Esophagus (tissue), 2 donors: ENCODE measurements at regions not wholly inside any gene's neighbourhood (a gene's known extent, or its start where the extent isn't known, plus 50 kb on each side); places are given as distances from the start of the nearest gene placed in this dataset.

Experiments
- H3K27ac ChIP-seq, 2 donors: one replicate each; pipeline ENCODE4 v1.5.1; 2013; ENCODE audit warnings: low read depth in 2 of 2, mild to moderate bottlenecking in 2 of 2, inconsistent platforms in 1 of 2, low read length in 1 of 2, moderate library complexity in 1 of 2
- H3K27me3 ChIP-seq, 2 donors: one replicate each; pipeline ENCODE4 v1.6.1; 2013; ENCODE audit warnings: low read length in 2 of 2, control low read depth in 1 of 2, mild to moderate bottlenecking in 1 of 2; ENCODE audit not compliant: insufficient read depth in 2 of 2, control insufficient read depth in 1 of 2
- H3K36me3 ChIP-seq, 2 donors: one replicate each; pipeline ENCODE4 v1.6.1; 2013; ENCODE audit warnings: low read length in 1 of 2; ENCODE audit not compliant: control insufficient read depth in 2 of 2, insufficient read depth in 2 of 2
- H3K4me1 ChIP-seq, 2 donors: one replicate each; pipeline ENCODE4 v1.6.1; 2013; ENCODE audit warnings: low read length in 1 of 2; ENCODE audit not compliant: control insufficient read depth in 2 of 2, insufficient read depth in 2 of 2
- H3K4me3 ChIP-seq, 2 donors: one replicate each; pipeline ENCODE4 v1.5.1; 2013; ENCODE audit warnings: low read length in 2 of 2, mild to moderate bottlenecking in 2 of 2, low read depth in 1 of 2, moderate library complexity in 1 of 2
- H3K9me3 ChIP-seq, 2 donors: one replicate each; pipeline ENCODE4 v1.6.1; 2013; ENCODE audit warnings: mild to moderate bottlenecking in 2 of 2, low read depth in 1 of 2, low read length in 1 of 2, moderate library complexity in 1 of 2; ENCODE audit not compliant: control insufficient read depth in 2 of 2, insufficient read depth in 1 of 2
- WGBS, 2 donors: extraction: QIAGEN DNeasy Blood & Tissue Kit; methylation state at CpG; one replicate each; pipeline ENCODE4 v1.1.7; 2013; 5-methylcytosine and 5-hydroxymethylcytosine counted together
- donor health status: healthy with polysubstance abuse.
- donor health status: Bipolar disorder and iron deficiency.

- no peak overlapping the region for H3K4me3 ChIP-seq
- no peaks in the 10 kb centered on the region for H3K4me1 ChIP-seq
- H3K9me3 ChIP-seq, result no peaks in the 10 kb centered on the region
- 73 to 78% methylated on average over 1 of the region's 1 CpG for WGBS, 2 donors
- H3K27ac ChIP-seq, result no peak overlapping the region
- H3K27me3 ChIP-seq, result no peaks in the 10 kb centered on the region
- no peaks in the 10 kb centered on the region for H3K36me3 ChIP-seq
Measured at GRCh38 chr2:147500819-147501395, 343.9 kb upstream of the ACVR2A start.

GRCh38 chr2:147500229-147500628 lies 344.6 kb upstream of the ACVR2A start:
- Histone ChIP-seq H3K27me3 (no peaks in the 10 kb centered on the region), H3K36me3 (no peaks in the 10 kb centered on the region), H3K4me1 (no peaks in the 10 kb centered on the region), H3K27ac (no peak overlapping the region), H3K9me3 (no peaks in the 10 kb centered on the region), H3K4me3 (no peak overlapping the region)
- 70 to 78% methylated on average over 3 of the region's 3 CpGs for WGBS, 2 donors

- Histone ChIP-seq H3K27me3 (no peaks in the 10 kb centered on the region), H3K27ac (no peak overlapping the region), H3K36me3 (no peaks in the 10 kb centered on the region), H3K4me1 (no peaks in the 10 kb centered on the region), H3K9me3 (no peaks in the 10 kb centered on the region), H3K4me3 (no peak overlapping the region)
- 75 to 79% methylated on average over 2 of the region's 2 CpGs for WGBS, 2 donors
Measured at GRCh38 chr2:147499785-147500184, 345.0 kb upstream of the ACVR2A start.

GRCh38 chr2:147495734-147496133 lies 349.1 kb upstream of the ACVR2A start:
- Histone ChIP-seq H3K27me3 (no peaks in the 10 kb centered on the region), H3K4me1 (no peaks in the 10 kb centered on the region), H3K27ac (no peak overlapping the region), H3K4me3 (no peak overlapping the region), H3K9me3 (no peaks in the 10 kb centered on the region), H3K36me3 (no peaks in the 10 kb centered on the region)
- 94% methylated on average over 5 of the region's 5 CpGs for WGBS, 2 donors

GRCh38 chr2:147492471-147492870 lies 352.4 kb upstream of the ACVR2A start:
- no peaks in the 10 kb centered on the region for H3K4me1 ChIP-seq
- WGBS, 2 donors, result 76 to 81% methylated on average over 2 of the region's 2 CpGs
- H3K9me3 ChIP-seq, result no peaks in the 10 kb centered on the region
- no peaks in the 10 kb centered on the region for H3K36me3 ChIP-seq
- H3K4me3 ChIP-seq, result no peak overlapping the region
- no peaks in the 10 kb centered on the region for H3K27me3 ChIP-seq
- H3K27ac ChIP-seq, result no peak overlapping the region

- 88 to 93% methylated on average over 2 of the region's 2 CpGs for WGBS, 2 donors
- Histone ChIP-seq H3K36me3 (no peaks in the 10 kb centered on the region), H3K27ac (no peak overlapping the region)
Measured at GRCh38 chr2:147491506-147491905, 353.3 kb upstream of the ACVR2A start.

GRCh38 chr2:147490401-147491261 lies 354.2 kb upstream of the ACVR2A start:
- no peaks in the 10 kb centered on the region for H3K4me1 ChIP-seq
- 63 to 68% methylated on average over 5 of the region's 5 CpGs for WGBS, 2 donors
- no peaks in the 10 kb centered on the region for H3K36me3 ChIP-seq
- H3K27me3 ChIP-seq, result no peaks in the 10 kb centered on the region
- no peaks in the 10 kb centered on the region for H3K9me3 ChIP-seq
- no peak overlapping the region for H3K27ac ChIP-seq
- H3K4me3 ChIP-seq, result no peak overlapping the region

More at GRCh38 chr2:147491506-147491905, 353.3 kb upstream of the ACVR2A start:
- Histone ChIP-seq H3K9me3 (no peaks in the 10 kb centered on the region), H3K27me3 (no peaks in the 10 kb centered on the region), H3K4me1 (no peaks in the 10 kb centered on the region), H3K4me3 (no peak overlapping the region)

GRCh38 chr2:147488472-147488871 lies 356.4 kb upstream of the ACVR2A start:
- H3K9me3 ChIP-seq, result no peaks in the 10 kb centered on the region
- H3K4me1 ChIP-seq, result no peaks in the 10 kb centered on the region
- H3K4me3 ChIP-seq, result no peak overlapping the region
- 93 to 95% methylated on average over 3 of the region's 3 CpGs for WGBS, 2 donors
- no peak overlapping the region for H3K27ac ChIP-seq
- H3K27me3 ChIP-seq, result no peaks in the 10 kb centered on the region
- H3K36me3 ChIP-seq, result no peaks in the 10 kb centered on the region

- no peaks in the 10 kb centered on the region for H3K27me3 ChIP-seq
- no peaks in the 10 kb centered on the region for H3K4me1 ChIP-seq
- no peak overlapping the region for H3K4me3 ChIP-seq
- no peak overlapping the region for H3K27ac ChIP-seq
- no peaks in the 10 kb centered on the region for H3K9me3 ChIP-seq
- no peaks in the 10 kb centered on the region for H3K36me3 ChIP-seq
- 93 to 94% methylated on average over 2 of the region's 2 CpGs for WGBS, 2 donors
Measured at GRCh38 chr2:147487978-147488289, 356.9 kb upstream of the ACVR2A start.
